WTC11 (cell line): ENCODE measurements at regions not wholly inside any gene's neighbourhood (a gene's known extent, or its start where the extent isn't known, plus 50 kb on each side); places are given as distances from the start of the nearest gene placed in this dataset.

Experiments used
- ATAC-seq: fragments of 200-7000 bp; cut with Tn5 transposase; 2 replicates; pipeline ENCODE4 v1.10.0; 2021; ENCODE audit warnings: mild to moderate bottlenecking, moderate library complexity
- CTCF ChIA-PET: fragments of 300-600 bp; sonication (Branson Sonifier 250); formaldehyde crosslinking; loops from one replicate; lab custom pipeline; 2021; ENCODE audit warnings: antibody characterized with exemption; lab: Charles Lee
- POLR2A ChIA-PET: fragments of 350-600 bp; sonication (Branson Sonifier 250); formaldehyde crosslinking; loops from one replicate; lab custom pipeline; 2021; ENCODE audit warnings: antibody characterized with exemption; lab: Charles Lee
- DNase-seq: peaks from one replicate; pipeline ENCODE4 v3.0.0; 2021; ENCODE audit warnings: low spot score
- H3K27ac Mint-ChIP-seq: 2 replicates; pipeline ENCODE4 v1.8.0; 2021; ENCODE audit warnings: mixed read lengths
- H3K27me3 Mint-ChIP-seq: 2 replicates; pipeline ENCODE4 v1.8.0; 2021; ENCODE audit warnings: low read depth, mild to moderate bottlenecking, moderate library complexity, mixed read lengths
- H3K36me3 Mint-ChIP-seq: 2 replicates; pipeline ENCODE4 v1.8.0; 2021; ENCODE audit warnings: mixed read lengths
- H3K4me1 Mint-ChIP-seq: 2 replicates; pipeline ENCODE4 v1.8.0; 2022; ENCODE audit warnings: mixed read lengths
- H3K4me3 Mint-ChIP-seq: 2 replicates; pipeline ENCODE4 v1.8.0; 2021; ENCODE audit warnings: mild to moderate bottlenecking, moderate library complexity, mixed read lengths
- H3K9me3 Mint-ChIP-seq: 2 replicates; pipeline ENCODE4 v1.8.0; 2021; ENCODE audit warnings: mixed read lengths
- ATF1 ChIP-seq: sonication (generic); formaldehyde crosslinking; IDR thresholded peaks from 2 replicates; pipeline ENCODE4 v1.8.1; 2023; ENCODE audit warnings: mild to moderate bottlenecking, moderate library complexity, missing genetic modification reagents
- ATF6 ChIP-seq: sonication (generic); formaldehyde crosslinking; IDR thresholded peaks from 2 replicates; pipeline ENCODE4 v1.8.1; 2023; ENCODE audit warnings: mild to moderate bottlenecking, missing genetic modification reagents
- CTCF ChIP-seq: fragments of 200-600 bp; IDR thresholded peaks from 2 replicates; pipeline ENCODE4 v1.8.0; 2022; ENCODE audit warnings: antibody characterized with exemption
- ELF4 ChIP-seq: sonication (generic); formaldehyde crosslinking; IDR thresholded peaks from 2 replicates; pipeline ENCODE4 v1.8.1; 2022; ENCODE audit warnings: low read depth, mild to moderate bottlenecking, moderate library complexity, missing genetic modification reagents
- IRF2 ChIP-seq: sonication (generic); formaldehyde crosslinking; IDR thresholded peaks from 2 replicates; pipeline ENCODE4 v1.8.0; 2022; ENCODE audit warnings: low read depth, missing genetic modification reagents, borderline replicate concordance
- MXD4 ChIP-seq: fragments of 250-450 bp; sonication (Bioruptor Pico); IDR thresholded peaks from 2 replicates; pipeline ENCODE4 v1.8.0; 2021; ENCODE audit warnings: mild to moderate bottlenecking, moderate library complexity, borderline replicate concordance
- MYBL2 ChIP-seq: sonication (generic); formaldehyde crosslinking; IDR thresholded peaks from 2 replicates; pipeline ENCODE4 v1.8.1; 2023; ENCODE audit warnings: mild to moderate bottlenecking, moderate library complexity, missing genetic modification reagents
- SMAD3 ChIP-seq: sonication (generic); formaldehyde crosslinking; IDR thresholded peaks from 2 replicates; pipeline ENCODE4 v1.8.0; 2022; ENCODE audit warnings: missing genetic modification reagents, mild to moderate bottlenecking, borderline replicate concordance
- SP1 ChIP-seq: sonication (generic); formaldehyde crosslinking; conservative IDR thresholded peaks from 2 replicates; pipeline ENCODE4 v1.8.1; 2022; ENCODE audit warnings: missing genetic modification reagents
- TCF7 ChIP-seq: sonication (generic); formaldehyde crosslinking; IDR thresholded peaks from 2 replicates; pipeline ENCODE4 v1.8.0; 2022; ENCODE audit warnings: mild to moderate bottlenecking, low read depth, missing genetic modification reagents, moderate library complexity
- TEAD1 ChIP-seq: sonication (generic); formaldehyde crosslinking; IDR thresholded peaks from 2 replicates; pipeline ENCODE4 v1.8.0; 2022; ENCODE audit warnings: mild to moderate bottlenecking, missing genetic modification reagents
- USF1 ChIP-seq: sonication (generic); formaldehyde crosslinking; IDR thresholded peaks from 2 replicates; pipeline ENCODE4 v1.8.0; 2022; ENCODE audit warnings: mild to moderate bottlenecking, missing genetic modification reagents
- ZBTB21 ChIP-seq: sonication (generic); formaldehyde crosslinking; IDR thresholded peaks from 2 replicates; pipeline ENCODE4 v1.8.1; 2023; ENCODE audit warnings: mild to moderate bottlenecking, missing genetic modification reagents, borderline replicate concordance
- ZNF263 ChIP-seq: sonication (generic); formaldehyde crosslinking; IDR thresholded peaks from 2 replicates; pipeline ENCODE4 v1.8.1; 2022; ENCODE audit warnings: low read depth, mild to moderate bottlenecking, moderate library complexity, missing genetic modification reagents
- ZNF396 ChIP-seq: fragments of 250-450 bp; sonication (Bioruptor Pico); IDR thresholded peaks from 2 replicates; pipeline ENCODE4 v1.8.0; 2021; ENCODE audit warnings: mild to moderate bottlenecking, moderate library complexity, borderline replicate concordance
- ZNF423 ChIP-seq: fragments of 250-450 bp; sonication (Bioruptor Pico); IDR thresholded peaks from 2 replicates; pipeline ENCODE4 v2.1.2; 2022; ENCODE audit warnings: mild to moderate bottlenecking, moderate library complexity
- TF ChIP-seq, protein P1 (sequence below): fragments of 250-450 bp; sonication (Bioruptor Pico); IDR thresholded peaks from 2 replicates; pipeline ENCODE4 v2.1.2; 2022; ENCODE audit warnings: mild to moderate bottlenecking, moderate library complexity
- TF ChIP-seq, protein P2 (sequence below): sonication (generic); formaldehyde crosslinking; IDR thresholded peaks from 2 replicates; pipeline ENCODE4 v1.8.1; 2023; ENCODE audit warnings: mild to moderate bottlenecking, moderate library complexity, missing genetic modification reagents
- TF ChIP-seq, protein P3 (sequence below): fragments of 250-450 bp; sonication (Bioruptor Pico); IDR thresholded peaks from 2 replicates; pipeline ENCODE4 v1.9.0; 2021; ENCODE audit warnings: moderate library complexity, mild to moderate bottlenecking, inconsistent platforms, borderline replicate concordance
- TF ChIP-seq, protein P4 (sequence below): sonication (generic); formaldehyde crosslinking; IDR thresholded peaks from 2 replicates; pipeline ENCODE4 v1.8.1; 2022; ENCODE audit warnings: low read depth, missing genetic modification reagents, borderline replicate concordance
- TF ChIP-seq, protein P5 (sequence below): sonication (generic); formaldehyde crosslinking; IDR thresholded peaks from 2 replicates; pipeline ENCODE4 v1.8.0; 2022; ENCODE audit warnings: mild to moderate bottlenecking, missing genetic modification reagents

DNA sequence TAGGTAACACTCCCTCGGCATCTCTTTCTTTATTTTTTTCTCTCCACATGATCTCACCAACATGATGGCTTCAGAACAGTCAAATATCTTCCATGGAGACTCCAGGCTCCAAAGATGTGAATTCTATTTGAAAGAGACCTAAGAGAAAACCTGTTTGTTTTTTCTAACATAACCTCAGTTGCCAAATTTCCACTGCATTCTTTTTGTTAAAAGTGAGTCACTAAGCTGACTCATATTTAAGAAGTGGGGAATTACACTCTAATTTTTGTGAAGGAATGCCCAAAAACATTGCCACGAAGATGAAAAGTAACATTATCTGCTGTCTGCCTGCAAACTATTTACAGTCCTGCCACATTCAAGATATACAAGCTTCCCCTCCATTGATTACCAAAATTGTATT, 1337.6 kb downstream of the LRFN5 start (continued):
- no peak for TF ChIP-seq USF1 (CRISPR knock-in tag)
- TF ChIP-seq, protein P1, sequence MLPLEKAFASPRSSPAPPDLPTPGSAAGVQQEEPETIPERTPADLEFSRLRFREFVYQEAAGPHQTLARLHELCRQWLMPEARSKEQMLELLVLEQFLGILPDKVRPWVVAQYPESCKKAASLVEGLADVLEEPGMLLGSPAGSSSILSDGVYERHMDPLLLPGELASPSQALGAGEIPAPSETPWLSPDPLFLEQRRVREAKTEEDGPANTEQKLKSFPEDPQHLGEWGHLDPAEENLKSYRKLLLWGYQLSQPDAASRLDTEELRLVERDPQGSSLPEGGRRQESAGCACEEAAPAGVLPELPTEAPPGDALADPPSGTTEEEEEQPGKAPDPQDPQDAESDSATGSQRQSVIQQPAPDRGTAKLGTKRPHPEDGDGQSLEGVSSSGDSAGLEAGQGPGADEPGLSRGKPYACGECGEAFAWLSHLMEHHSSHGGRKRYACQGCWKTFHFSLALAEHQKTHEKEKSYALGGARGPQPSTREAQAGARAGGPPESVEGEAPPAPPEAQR (CRISPR knock-in tag): no peak
- no peak for TF ChIP-seq CTCF
- TF ChIP-seq ZNF423 (CRISPR knock-in tag): no peak
- TF ChIP-seq TCF7 (CRISPR knock-in tag): no peak
- TF ChIP-seq, protein P2, sequence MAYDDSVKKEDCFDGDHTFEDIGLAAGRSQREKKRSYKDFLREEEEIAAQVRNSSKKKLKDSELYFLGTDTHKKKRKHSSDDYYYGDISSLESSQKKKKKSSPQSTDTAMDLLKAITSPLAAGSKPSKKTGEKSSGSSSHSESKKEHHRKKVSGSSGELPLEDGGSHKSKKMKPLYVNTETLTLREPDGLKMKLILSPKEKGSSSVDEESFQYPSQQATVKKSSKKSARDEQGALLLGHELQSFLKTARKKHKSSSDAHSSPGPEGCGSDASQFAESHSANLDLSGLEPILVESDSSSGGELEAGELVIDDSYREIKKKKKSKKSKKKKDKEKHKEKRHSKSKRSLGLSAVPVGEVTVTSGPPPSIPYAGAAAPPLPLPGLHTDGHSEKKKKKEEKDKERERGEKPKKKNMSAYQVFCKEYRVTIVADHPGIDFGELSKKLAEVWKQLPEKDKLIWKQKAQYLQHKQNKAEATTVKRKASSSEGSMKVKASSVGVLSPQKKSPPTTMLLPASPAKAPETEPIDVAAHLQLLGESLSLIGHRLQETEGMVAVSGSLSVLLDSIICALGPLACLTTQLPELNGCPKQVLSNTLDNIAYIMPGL: no peak

GRCh38 chr14:42931308-42931707, 1324.6 kb downstream of the LRFN5 start:
- POLR2A ChIA-PET: no interaction called here
- no peak for DNase-seq

More at GRCh38 chr14:42931308-42931707, 1324.6 kb downstream of the LRFN5 start:
- TF ChIP-seq IRF2 (CRISPR knock-in tag) (no peak), SMAD3 (no peak), ZBTB21 (CRISPR knock-in tag) (no peak), ZNF263 (CRISPR knock-in tag) (no peak), SP1 (CRISPR knock-in tag) (no peak), MXD4 (no peak), TEAD1 (no peak), ZNF396 (CRISPR knock-in tag) (no peak), USF1 (CRISPR knock-in tag) (no peak), MYBL2 (CRISPR knock-in tag) (no peak), ATF1 (CRISPR knock-in tag) (no peak), ATF6 (CRISPR knock-in tag) (no peak), TCF7 (CRISPR knock-in tag) (no peak), ELF4 (CRISPR knock-in tag) (no peak)
- TF ChIP-seq, protein P3, sequence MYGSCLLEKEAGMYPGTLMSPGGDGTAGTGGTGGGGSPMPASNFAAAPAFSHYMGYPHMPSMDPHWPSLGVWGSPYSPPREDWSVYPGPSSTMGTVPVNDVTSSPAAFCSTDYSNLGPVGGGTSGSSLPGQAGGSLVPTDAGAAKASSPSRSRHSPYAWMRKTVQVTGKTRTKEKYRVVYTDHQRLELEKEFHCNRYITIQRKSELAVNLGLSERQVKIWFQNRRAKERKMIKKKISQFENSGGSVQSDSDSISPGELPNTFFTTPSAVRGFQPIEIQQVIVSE: no peak
- TF ChIP-seq, protein P4, sequence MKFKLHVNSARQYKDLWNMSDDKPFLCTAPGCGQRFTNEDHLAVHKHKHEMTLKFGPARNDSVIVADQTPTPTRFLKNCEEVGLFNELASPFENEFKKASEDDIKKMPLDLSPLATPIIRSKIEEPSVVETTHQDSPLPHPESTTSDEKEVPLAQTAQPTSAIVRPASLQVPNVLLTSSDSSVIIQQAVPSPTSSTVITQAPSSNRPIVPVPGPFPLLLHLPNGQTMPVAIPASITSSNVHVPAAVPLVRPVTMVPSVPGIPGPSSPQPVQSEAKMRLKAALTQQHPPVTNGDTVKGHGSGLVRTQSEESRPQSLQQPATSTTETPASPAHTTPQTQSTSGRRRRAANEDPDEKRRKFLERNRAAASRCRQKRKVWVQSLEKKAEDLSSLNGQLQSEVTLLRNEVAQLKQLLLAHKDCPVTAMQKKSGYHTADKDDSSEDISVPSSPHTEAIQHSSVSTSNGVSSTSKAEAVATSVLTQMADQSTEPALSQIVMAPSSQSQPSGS (CRISPR knock-in tag): no peak
- TF ChIP-seq, protein P5, sequence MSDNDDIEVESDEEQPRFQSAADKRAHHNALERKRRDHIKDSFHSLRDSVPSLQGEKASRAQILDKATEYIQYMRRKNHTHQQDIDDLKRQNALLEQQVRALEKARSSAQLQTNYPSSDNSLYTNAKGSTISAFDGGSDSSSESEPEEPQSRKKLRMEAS (CRISPR knock-in tag): no peak
- TF ChIP-seq, protein P2: no peak
- TF ChIP-seq, all 79 proteins: peak for 0
- H3K4me3 Mint-ChIP-seq: no peak overlapping the region
- peaks cover 16% of the 10 kb centered on the region for H3K9me3 Mint-ChIP-seq
- no peaks in the 10 kb centered on the region for H3K36me3 Mint-ChIP-seq
- H3K27ac Mint-ChIP-seq: no peak overlapping the region
- ATAC-seq: no peak
- no peaks in the 10 kb centered on the region for H3K27me3 Mint-ChIP-seq
- H3K4me1 Mint-ChIP-seq: 0 out of 2 replicates have a peak, but pooled peaks cover 3% of the 10 kb centered on the region
- CTCF ChIA-PET: no interaction called here
